ENCODE measurements at regions not wholly inside any gene's neighbourhood (a gene's known extent, or its start where the extent isn't known, plus 50 kb on each side); places are given as distances from the start of the nearest gene placed in this dataset.

GRCh38 chr5:147965715-147966114 is 59.4 kb upstream of the C5orf46 start:
- DNase-seq, result no peak

- DNase-seq, result peak in 2 of 58 donors; percentile 1 to 39
Measured at GRCh38 chr5:147963948-147964693, 57.8 kb upstream of the C5orf46 start.

GRCh38 chr5:147963436-147963835 is 57.1 kb upstream of the C5orf46 start:
- no peak for DNase-seq

- no peak for DNase-seq
Measured at GRCh38 chr5:147961208-147961749, 54.9 kb upstream of the C5orf46 start.

GRCh38 chr5:147957901-147958300 is 51.6 kb upstream of the C5orf46 start:
- DNase-seq, result no peak

- no peak for DNase-seq
Measured at GRCh38 chr5:147956842-147957223, 50.5 kb upstream of the C5orf46 start.

GRCh38 chr5:147956064-147956841 is 49.9 kb upstream of the C5orf46 start:
- DNase-seq, result no peak

Data from anterior cingulate cortex (tissue), 58 donors.